HG02981 (cell line): ENCODE measurements at regions not wholly inside any gene's neighbourhood (a gene's known extent, or its start where the extent isn't known, plus 50 kb on each side); places are given as distances from the start of the nearest gene placed in this dataset.
"Not testable (repeated sequence)": the region's sequence is repeated elsewhere in the genome, so short reads cannot be mapped to it uniquely, and the experiment has no call there.

Experiments used
- ATAC-seq: cut with Tn5 transposase; IDR thresholded peaks from one replicate; pipeline ENCODE4 v1.9.1; 2021; ENCODE audit warnings: mild to moderate bottlenecking, moderate library complexity; ENCODE audit not compliant: unreplicated experiment

- no peak for ATAC-seq
Observed at GRCh38 chr5:108696951-108697715, 50.6 kb upstream of the FER start.

DNA sequence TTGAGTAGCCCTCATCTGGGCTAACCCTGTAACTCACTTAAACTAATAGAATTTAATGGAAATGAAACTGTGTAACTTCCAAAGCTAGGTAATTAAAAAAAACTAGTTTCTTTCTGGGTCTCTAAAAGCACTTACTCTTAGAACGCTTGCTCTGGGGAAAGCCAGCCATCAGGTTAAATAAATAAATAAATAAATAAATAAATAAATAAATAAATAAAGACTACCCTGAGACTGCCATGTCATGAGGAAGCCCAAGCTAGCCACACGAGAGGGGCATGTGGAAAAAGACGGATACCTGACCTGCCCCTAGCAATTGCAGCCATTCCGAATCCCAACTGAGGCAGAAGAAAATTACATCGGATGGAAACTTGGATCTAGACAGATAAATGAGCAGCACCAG, 51.3 kb upstream of the FER start:
- ATAC-seq: no peak

DNA sequence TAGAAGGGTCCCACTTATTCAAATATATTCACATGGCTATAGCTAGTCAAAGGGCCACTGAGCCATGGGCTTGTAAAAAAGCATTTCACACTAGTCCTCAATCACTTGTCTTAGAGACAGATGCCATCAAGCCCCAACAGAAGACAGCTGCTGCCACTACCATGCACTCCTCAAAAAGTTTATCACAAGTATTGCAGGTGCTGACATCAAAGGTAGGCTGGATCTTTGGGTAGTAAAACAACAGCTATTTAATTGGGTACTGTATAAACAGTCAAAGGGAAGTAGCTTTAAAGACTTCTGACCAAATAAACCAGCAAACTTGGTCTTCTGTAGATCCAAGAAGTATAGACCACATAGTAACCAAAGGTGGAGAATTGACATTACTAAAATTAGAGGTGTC, 59.2 kb upstream of the FER start:
- no peak for ATAC-seq

- peak; percentile 67 for ATAC-seq
Observed at GRCh38 chr5:108687595-108688200, 60.0 kb upstream of the FER start.

GRCh38 chr5:108686676-108687075, 61.0 kb upstream of the FER start:
- no peak for ATAC-seq

DNA sequence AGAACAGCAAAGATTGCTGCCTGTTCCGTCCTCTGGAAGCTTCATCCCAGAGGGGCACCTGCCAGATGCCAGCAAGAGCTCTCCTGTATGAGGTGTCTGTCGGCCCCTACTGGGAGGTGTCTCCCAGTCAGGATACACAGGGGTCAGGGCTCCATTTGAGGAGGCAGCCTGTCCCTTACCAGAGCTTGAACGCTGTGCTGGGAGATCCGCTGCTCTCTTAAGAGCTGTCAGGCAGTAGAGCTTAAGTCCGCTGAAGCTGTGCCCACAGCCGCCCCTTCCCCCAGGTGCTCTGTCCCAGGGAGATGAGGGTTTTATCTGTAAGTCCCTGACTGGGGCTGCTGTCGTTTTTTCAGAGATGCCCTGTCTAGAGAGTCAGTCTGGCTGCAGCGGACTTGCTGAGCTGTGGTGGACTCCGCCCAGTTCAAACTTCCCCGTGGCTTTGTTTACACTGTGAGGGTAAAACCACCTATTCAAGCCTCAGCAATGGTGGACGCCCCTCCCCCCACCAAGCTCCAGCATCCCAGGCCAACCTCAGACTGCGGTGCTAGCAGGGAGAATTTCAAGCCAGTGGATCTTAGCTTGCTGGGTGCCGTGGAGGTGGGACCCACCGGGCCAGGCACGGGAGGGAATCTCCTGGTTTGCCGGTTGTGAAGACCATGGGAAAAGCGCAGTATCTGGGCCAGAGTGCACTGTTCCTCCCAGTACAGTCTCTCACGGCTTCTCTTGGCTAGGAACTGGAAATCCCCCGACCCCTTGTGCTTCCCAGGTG, 62.1 kb upstream of the FER start:
- not testable (repeated sequence) for ATAC-seq

DNA sequence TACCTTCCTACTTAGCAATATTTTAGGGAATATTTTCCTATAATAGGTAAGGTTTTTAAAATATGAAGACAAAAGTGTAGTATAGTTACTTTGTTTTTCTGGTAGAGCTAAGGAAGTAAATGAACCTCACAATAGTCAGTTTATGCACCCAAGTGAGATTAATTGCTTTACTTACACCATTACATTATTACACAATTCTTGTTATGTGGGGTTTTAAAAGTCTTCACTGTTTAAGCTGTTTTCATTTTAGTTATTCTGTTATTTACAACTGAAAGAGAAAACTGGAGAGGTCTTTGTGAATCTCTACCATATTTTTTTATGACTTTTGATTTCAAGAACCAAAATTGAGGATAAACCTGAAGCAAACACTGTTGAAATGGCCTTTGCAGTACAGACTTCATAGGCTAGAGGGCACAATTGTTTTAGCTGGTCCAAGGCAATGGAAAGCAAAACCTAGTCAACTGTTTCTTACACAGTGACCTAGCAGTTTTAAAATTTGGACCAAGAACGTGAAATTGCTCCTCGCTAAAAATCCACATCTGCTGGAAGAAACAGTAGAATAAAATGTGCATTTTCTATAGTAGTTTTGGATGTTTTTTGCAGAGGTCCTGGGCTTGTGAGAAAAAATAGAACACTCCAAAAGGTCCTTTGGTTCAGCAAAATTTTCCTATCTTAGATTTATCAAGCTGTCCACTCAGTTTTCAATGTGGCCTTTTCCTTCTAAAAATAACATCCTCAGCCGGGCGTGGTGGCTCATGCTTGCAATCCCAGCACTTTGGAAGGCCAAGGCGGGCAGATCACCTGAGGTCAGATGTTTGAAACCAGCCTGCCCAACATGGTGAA, 66.4 kb upstream of the FER start:
- ATAC-seq: peak; percentile 91

GRCh38 chr5:108678091-108678490, 69.6 kb upstream of the FER start:
- ATAC-seq: no peak

- no peak for ATAC-seq
Observed at GRCh38 chr5:108675736-108676135, 72.0 kb upstream of the FER start.

GRCh38 chr5:108672639-108673038, 75.1 kb upstream of the FER start:
- no peak for ATAC-seq

DNA sequence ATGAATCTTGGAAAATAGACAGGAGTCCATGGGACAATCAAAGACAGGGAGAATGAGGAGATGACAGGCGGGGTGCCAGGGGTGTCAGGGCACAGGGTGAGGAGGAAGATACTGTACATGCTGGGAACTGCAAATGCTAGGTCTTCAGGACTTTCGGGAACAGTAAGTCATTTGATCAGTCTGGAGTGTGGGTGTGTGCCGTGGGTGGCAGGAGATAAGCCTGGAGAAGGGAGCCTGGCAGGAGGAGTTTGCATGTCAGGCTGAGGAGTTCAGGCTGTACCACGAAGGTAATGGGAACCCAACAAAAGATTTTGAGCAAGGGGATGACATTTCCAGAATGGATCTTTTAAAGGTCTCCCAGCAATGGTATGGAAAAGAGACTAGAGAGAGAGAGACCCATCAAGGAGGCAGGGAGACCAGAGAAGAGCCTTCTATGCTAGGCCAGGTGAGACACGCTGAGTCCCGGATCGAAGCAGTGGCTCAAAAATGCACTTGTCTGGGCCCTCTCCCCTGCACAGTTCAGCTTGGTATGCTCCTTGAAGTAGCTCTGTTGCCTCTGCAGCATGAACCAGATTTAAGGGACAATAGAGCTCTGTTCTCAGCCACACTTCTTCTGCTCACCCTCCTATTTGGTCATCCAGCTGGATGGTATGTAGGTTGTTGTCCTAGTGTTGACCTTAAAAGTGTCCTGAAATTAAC, 77.0 kb upstream of the FER start:
- no peak for ATAC-seq

- no peak for ATAC-seq
Observed at GRCh38 chr5:108669462-108669861, 78.2 kb upstream of the FER start.

- ATAC-seq: no peak
Observed at GRCh38 chr5:108661590-108662219, 86.0 kb upstream of the FER start.

DNA sequence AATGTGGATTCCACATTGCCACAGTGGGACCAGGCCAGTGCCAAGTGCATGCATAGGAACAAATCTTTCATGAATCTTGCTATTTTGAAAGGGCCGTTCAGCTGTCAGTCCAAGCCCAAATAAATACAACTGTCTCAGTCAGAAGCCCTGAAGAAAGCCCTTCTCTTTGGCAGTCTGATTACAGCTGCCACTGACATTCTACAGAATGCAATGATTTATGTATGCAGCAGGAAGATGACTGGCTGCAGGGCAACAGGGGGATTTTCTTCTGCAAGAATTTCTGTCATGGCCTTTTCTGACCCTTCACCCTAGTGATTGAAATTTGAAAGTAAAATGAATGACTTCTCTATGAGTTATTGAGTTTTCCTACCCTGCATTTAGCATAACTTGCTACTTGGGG, 86.7 kb upstream of the FER start:
- ATAC-seq: no peak

DNA sequence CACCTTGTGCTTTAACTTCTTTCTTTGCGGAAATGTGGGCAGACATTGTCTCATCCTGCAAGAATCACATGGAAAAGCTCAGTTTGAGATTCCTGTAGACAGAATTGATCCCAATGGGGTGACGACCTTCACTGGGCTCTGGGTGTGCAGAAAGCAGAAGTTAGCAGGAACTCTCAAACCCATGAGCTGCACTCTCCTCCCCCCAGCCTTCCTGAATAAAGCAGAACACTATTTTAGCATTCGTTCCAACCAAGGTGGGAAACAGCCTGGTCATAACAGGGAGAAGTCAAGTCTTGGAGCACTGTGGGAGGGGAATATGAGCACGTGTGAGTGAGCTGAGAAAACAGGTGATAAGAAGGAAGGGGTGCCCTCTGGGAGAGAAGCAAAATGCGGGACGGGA, 87.4 kb upstream of the FER start:
- ATAC-seq: no peak

DNA sequence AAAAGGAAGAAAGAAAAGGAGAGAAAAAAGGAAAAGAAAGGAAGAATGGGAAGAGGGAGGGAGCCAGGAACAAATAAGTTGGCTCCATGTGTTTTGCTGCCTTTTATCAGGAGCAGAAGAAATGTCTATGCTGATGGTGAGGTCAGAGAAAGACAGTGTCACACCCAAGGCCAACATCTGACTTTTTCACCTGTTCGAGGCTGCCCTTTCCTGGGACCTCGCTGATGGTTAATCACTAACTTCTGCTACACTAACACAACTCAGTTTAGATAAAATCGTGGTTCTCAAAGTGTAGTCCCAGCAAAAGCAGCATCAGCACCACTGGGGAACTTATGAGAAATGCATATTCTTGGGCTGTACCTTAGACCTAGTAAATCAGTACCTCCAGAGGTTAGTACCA, 88.2 kb upstream of the FER start:
- ATAC-seq: no peak

GRCh38 chr5:108655750-108656450, 91.8 kb upstream of the FER start:
- ATAC-seq: no peak

- ATAC-seq: no peak
Observed at GRCh38 chr5:108654051-108654450, 93.6 kb upstream of the FER start.

DNA sequence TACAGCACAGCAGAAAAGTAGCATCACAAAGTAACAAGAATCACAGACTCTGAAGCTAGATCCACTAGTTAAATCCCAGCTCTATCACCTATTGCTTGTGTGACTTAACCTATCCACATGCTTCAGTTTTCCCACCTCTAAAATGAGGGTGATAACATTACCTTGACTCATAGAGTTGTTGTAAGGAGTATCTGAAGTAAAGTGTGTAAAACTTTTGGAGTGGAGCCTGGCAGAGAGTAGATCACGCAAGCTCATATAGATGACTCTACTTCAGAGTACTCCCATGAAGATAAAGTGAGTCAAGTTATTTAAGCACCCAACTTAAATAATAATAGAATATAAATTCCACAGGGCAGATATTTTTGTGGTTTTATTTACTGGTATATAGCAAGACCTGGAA, 94.5 kb upstream of the FER start:
- ATAC-seq: no peak
